22Rv1 (cell line): ENCODE measurements at regions not wholly inside any gene's neighbourhood (a gene's known extent, or its start where the extent isn't known, plus 50 kb on each side); places are given as distances from the start of the nearest gene placed in this dataset.
"Not testable (repeated sequence)": the region's sequence is repeated elsewhere in the genome, so short reads cannot be mapped to it uniquely, and the experiment has no call there.

Experiments used
- H3K27ac ChIP-seq: fragments of 450-650 bp; 2 replicates; pipeline ENCODE4 v1.5.1; 2017
- ZFX ChIP-seq: fragments of 450-650 bp; IDR thresholded peaks from 2 replicates; pipeline ENCODE4 v1.6.1; 2017; ENCODE audit warnings: antibody characterized with exemption, borderline replicate concordance
- TF ChIP-seq, protein P1 (sequence below): fragments of 450-650 bp; IDR thresholded peaks from 2 replicates; pipeline ENCODE4 v1.5.1; 2017; ENCODE audit warnings: mild to moderate bottlenecking

DNA sequence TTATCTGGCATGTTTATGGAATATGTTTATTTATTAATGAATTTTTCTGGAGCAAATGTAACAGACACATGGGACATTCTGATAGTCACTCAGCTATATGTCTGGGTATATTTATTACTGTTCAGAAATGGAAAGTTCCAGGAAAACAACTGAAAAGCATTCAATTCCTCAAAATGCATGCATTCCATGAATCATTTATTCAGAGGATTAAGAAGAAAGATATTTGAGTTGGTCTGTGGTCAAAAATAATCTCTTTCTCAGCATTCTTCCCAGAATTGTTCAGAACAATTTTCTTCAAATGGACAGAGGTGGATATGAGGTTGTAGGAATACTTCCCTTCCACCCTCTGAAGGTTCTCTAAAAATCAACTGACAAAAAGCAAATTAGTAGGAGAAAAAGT is 97.6 kb upstream of the ITGB1 start:
- H3K27ac ChIP-seq, result no peak overlapping the region
- TF ChIP-seq, protein P1, sequence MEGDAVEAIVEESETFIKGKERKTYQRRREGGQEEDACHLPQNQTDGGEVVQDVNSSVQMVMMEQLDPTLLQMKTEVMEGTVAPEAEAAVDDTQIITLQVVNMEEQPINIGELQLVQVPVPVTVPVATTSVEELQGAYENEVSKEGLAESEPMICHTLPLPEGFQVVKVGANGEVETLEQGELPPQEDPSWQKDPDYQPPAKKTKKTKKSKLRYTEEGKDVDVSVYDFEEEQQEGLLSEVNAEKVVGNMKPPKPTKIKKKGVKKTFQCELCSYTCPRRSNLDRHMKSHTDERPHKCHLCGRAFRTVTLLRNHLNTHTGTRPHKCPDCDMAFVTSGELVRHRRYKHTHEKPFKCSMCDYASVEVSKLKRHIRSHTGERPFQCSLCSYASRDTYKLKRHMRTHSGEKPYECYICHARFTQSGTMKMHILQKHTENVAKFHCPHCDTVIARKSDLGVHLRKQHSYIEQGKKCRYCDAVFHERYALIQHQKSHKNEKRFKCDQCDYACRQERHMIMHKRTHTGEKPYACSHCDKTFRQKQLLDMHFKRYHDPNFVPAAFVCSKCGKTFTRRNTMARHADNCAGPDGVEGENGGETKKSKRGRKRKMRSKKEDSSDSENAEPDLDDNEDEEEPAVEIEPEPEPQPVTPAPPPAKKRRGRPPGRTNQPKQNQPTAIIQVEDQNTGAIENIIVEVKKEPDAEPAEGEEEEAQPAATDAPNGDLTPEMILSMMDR, result no peak
- TF ChIP-seq ZFX, result no peak

- no peak overlapping the region for H3K27ac ChIP-seq
These were observed 95.1 kb upstream of the ITGB1 start for GRCh38 chr10:33052915-33053810.

DNA sequence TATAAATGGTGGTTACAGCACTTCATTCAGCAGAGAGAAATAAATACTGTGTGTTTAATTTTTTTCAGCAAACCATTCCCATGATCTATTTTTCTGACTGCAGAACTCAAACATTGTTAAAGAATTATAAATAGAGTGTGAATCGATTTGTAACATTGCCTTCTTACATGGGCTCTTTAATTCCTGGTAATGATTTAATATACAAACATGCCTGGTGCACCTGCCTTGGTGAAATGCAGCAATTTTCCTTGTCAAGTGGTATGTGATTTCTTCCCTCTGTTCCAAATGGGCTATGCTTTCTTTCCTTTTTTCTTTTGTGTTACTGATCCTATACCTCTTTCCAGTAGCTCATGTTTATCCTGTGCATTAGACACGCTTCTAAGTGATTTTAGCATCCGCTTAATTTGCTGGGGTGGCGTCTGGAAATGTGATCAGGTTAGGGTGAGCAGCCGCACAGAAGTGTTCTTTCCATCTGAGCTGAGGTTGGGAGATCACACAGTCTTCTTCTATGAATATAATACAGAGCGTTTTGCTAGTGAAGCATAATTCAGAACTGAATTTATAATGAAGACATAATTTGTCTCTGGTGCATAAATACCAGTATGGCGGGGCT is 94.3 kb upstream of the ITGB1 start:
- no peak overlapping the region for H3K27ac ChIP-seq
- TF ChIP-seq, protein P1, result no peak
- no peak for TF ChIP-seq ZFX

More at GRCh38 chr10:33052915-33053810, 95.1 kb upstream of the ITGB1 start:
- TF ChIP-seq ZFX, result no peak
- TF ChIP-seq, protein P1, result no peak

DNA sequence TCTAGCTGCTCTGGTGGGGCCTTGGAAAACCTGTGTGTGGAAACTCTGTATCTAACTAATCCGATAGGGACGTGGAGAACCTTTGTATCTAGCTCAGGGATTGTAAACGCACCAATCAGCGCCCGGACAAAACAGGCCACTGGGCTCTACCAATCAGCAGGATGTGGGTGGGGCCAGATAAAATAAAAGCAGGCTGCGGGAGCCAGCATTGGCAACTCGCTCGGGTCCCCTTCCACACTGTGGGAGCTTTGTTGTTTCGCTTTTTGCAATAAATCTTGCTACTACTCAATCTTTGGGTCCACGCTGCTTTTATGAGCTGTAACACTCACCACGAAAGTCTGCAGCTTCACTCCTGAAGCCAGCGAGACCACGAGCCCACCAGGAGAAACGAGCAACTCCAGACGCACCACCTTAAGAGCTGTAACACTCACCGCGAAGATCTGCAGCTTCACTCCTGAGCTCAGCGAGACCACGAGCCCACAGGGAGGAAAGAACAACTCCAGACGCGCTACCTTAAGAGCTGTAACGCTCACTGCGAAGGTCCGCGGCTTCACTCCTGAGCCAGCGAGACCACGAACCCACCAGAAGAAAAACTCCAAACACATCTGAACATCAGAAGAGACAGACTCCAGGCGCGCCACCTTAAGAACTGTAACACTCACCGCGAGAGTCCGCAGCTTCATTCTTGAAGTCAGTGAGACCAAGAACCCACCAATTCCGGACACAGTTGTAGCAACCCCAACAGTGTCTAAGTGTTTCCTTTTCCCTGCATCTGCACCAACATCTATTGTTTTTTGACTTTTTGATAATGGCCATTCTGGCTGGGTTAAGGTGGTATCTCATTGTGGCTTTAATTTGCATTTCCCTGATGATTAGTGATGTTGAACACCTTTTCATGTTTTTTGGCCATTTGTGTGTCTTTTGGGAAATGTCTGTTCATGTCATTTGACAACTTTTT is 92.2 kb upstream of the ITGB1 start:
- not testable (repeated sequence) for H3K27ac ChIP-seq

- H3K27ac ChIP-seq, result no peak overlapping the region
- TF ChIP-seq, protein P1, result no peak
- no peak for TF ChIP-seq ZFX
These were observed 90.2 kb upstream of the ITGB1 start for GRCh38 chr10:33048223-33048622.

- no peak overlapping the region for H3K27ac ChIP-seq
- no peak for TF ChIP-seq ZFX
- TF ChIP-seq, protein P1, result no peak
These were observed 89.6 kb upstream of the ITGB1 start for GRCh38 chr10:33047655-33048054.

- H3K27ac ChIP-seq, result no peak overlapping the region
- TF ChIP-seq ZFX, result no peak
- TF ChIP-seq, protein P1, result no peak
These were observed 88.8 kb upstream of the ITGB1 start for GRCh38 chr10:33046792-33047191.
